ENCODE measurements at regions not wholly inside any gene's neighbourhood (a gene's known extent, or its start where the extent isn't known, plus 50 kb on each side); places are given as distances from the start of the nearest gene placed in this dataset.

- H3K27me3 Mint-ChIP-seq = peaks cover 4% of the 10 kb centered on the region
- peaks cover 6% of the 10 kb centered on the region for H3K4me1 Mint-ChIP-seq (ENCODE audit: low read depth)
- H3K9me3 Mint-ChIP-seq (ENCODE audit: low read depth) = peaks cover 45% of the 10 kb centered on the region
- H3K36me3 Mint-ChIP-seq (ENCODE audit: insufficient read depth) = no peaks in the 10 kb centered on the region
- H3K27ac Mint-ChIP-seq = no peak overlapping the region
- H3K4me3 Mint-ChIP-seq (ENCODE audit: low read depth) = no peak overlapping the region
- TF ChIP-seq, protein P1, sequence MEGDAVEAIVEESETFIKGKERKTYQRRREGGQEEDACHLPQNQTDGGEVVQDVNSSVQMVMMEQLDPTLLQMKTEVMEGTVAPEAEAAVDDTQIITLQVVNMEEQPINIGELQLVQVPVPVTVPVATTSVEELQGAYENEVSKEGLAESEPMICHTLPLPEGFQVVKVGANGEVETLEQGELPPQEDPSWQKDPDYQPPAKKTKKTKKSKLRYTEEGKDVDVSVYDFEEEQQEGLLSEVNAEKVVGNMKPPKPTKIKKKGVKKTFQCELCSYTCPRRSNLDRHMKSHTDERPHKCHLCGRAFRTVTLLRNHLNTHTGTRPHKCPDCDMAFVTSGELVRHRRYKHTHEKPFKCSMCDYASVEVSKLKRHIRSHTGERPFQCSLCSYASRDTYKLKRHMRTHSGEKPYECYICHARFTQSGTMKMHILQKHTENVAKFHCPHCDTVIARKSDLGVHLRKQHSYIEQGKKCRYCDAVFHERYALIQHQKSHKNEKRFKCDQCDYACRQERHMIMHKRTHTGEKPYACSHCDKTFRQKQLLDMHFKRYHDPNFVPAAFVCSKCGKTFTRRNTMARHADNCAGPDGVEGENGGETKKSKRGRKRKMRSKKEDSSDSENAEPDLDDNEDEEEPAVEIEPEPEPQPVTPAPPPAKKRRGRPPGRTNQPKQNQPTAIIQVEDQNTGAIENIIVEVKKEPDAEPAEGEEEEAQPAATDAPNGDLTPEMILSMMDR (IDR thresholded peaks at IDR 0.05; ENCODE audit: unreplicated experiment) = no peak
- no peak for DNase-seq (ENCODE audit: low spot score, unreplicated experiment)
Observed at GRCh38 chr4:189396435-189396834, 544.2 kb upstream of the FRG1 start.

- TF ChIP-seq, protein P1 (IDR thresholded peaks at IDR 0.05; ENCODE audit: unreplicated experiment) = no peak
- H3K4me1 Mint-ChIP-seq (ENCODE audit: low read depth) = no peaks in the 10 kb centered on the region
- H3K27ac Mint-ChIP-seq = no peak overlapping the region
Observed at GRCh38 chr4:189404271-189404670, 536.4 kb upstream of the FRG1 start.

GRCh38 chr4:189409158-189409557 is 531.5 kb upstream of the FRG1 start:
- Mint-ChIP-seq H3K27me3 (no peaks in the 10 kb centered on the region), H3K4me3 (ENCODE audit: low read depth) (no peak overlapping the region), H3K4me1 (ENCODE audit: low read depth) (no peaks in the 10 kb centered on the region), H3K9me3 (ENCODE audit: low read depth) (peaks cover 37% of the 10 kb centered on the region), H3K27ac (no peak overlapping the region), H3K36me3 (ENCODE audit: insufficient read depth) (no peaks in the 10 kb centered on the region)
- TF ChIP-seq, protein P1 (IDR thresholded peaks at IDR 0.05; ENCODE audit: unreplicated experiment) = no peak
- no peak for DNase-seq (ENCODE audit: low spot score, unreplicated experiment)

More at GRCh38 chr4:189404271-189404670, 536.4 kb upstream of the FRG1 start:
- Mint-ChIP-seq H3K4me3 (ENCODE audit: low read depth) (no peak overlapping the region), H3K9me3 (ENCODE audit: low read depth) (peaks cover 33% of the 10 kb centered on the region), H3K27me3 (no peaks in the 10 kb centered on the region), H3K36me3 (ENCODE audit: insufficient read depth) (no peaks in the 10 kb centered on the region)
- no peak for DNase-seq (ENCODE audit: low spot score, unreplicated experiment)

DNA sequence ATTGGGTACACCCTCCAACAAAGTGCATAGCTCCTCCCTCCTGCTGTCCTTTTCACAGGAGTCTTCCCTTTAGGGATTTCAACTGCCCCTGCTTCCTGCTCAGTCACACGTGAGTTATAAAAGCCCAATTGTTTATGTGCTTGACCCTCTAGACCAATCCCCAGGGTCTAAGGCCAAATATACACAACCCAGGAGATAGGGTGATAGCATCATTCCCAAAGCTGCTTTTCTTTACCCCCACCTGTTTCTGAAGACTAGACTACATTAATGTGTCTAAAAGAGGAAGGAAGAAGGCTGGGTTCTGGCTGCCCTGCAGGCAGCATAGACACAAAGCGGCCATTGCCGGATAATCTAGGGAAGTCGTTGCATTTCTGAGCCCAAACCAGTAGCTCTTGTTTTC is 526.7 kb upstream of the FRG1 start:
- H3K36me3 Mint-ChIP-seq (ENCODE audit: insufficient read depth) = no peaks in the 10 kb centered on the region
- H3K27ac Mint-ChIP-seq = no peak overlapping the region
- H3K4me3 Mint-ChIP-seq (ENCODE audit: low read depth) = no peak overlapping the region
- no peaks in the 10 kb centered on the region for H3K4me1 Mint-ChIP-seq (ENCODE audit: low read depth)
- H3K27me3 Mint-ChIP-seq = no peaks in the 10 kb centered on the region
- TF ChIP-seq, protein P1 (IDR thresholded peaks at IDR 0.05; ENCODE audit: unreplicated experiment) = no peak
- peaks cover 38% of the 10 kb centered on the region for H3K9me3 Mint-ChIP-seq (ENCODE audit: low read depth)
- DNase-seq (ENCODE audit: low spot score, unreplicated experiment) = no peak

GRCh38 chr4:189420572-189420971 is 520.1 kb upstream of the FRG1 start:
- TF ChIP-seq, protein P1 (IDR thresholded peaks at IDR 0.05; ENCODE audit: unreplicated experiment) = no peak
- Mint-ChIP-seq H3K27ac (no peak overlapping the region), H3K4me3 (ENCODE audit: low read depth) (no peak overlapping the region), H3K36me3 (ENCODE audit: insufficient read depth) (no peaks in the 10 kb centered on the region), H3K9me3 (ENCODE audit: low read depth) (peaks cover 22% of the 10 kb centered on the region), H3K4me1 (ENCODE audit: low read depth) (no peaks in the 10 kb centered on the region), H3K27me3 (peaks cover 4% of the 10 kb centered on the region)
- no peak for DNase-seq (ENCODE audit: low spot score, unreplicated experiment)
